ENCODE measurements at regions not wholly inside any gene's neighbourhood (a gene's known extent, or its start where the extent isn't known, plus 50 kb on each side); places are given as distances from the start of the nearest gene placed in this dataset.

DNA sequence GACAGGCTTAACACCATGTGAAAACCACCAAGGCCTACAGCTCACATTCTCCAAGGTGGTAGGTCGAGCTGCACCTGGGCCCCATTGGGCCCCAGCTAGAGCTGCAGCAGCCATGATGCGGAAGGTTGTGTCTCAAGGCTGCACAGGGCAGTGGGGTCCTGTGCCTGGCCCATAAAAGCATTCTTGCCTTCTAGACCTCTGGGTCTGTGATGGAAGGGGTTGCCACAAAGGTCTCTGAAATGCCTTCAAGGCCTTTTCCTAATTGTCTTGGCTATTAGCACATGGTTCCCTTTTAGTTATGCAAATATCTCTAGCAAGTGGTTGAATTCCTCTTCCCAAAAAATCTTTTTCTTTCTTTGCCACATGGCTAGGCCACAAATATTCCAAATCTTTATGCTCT is 52.5 kb upstream of the C11orf58 start:
- no peak for DNase-seq

DNA sequence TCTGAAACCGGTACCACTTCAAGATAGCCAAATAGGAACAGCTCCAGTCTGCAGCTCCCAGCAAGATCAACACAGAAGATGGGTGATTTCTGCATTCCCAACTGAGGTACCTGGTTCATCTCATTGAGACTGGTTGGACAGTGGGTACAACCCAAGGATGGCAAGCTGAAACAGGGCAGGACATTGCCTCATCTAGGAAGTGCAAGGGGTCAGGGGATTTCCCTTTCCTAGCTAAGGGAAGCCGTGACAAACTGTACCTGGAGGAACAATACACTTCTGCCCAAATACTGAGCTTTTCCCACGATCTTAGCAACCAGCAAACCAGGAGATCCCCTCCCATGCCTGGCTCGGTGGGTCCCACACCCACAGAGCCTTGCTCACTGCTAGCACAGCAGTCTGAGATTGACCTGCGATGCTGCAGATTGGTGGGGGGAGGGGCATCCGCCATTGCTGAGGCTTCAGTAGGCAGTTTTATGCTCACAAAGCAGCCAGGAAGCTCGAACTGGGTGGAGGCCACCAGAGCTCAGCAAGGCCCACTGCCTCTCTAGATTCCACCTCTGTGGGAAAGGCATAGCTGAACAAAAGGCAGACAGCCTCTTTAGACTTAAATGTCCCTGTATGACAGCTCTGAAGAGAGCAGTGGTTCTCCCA is 59.9 kb upstream of the C11orf58 start:
- no peak for DNase-seq

DNA sequence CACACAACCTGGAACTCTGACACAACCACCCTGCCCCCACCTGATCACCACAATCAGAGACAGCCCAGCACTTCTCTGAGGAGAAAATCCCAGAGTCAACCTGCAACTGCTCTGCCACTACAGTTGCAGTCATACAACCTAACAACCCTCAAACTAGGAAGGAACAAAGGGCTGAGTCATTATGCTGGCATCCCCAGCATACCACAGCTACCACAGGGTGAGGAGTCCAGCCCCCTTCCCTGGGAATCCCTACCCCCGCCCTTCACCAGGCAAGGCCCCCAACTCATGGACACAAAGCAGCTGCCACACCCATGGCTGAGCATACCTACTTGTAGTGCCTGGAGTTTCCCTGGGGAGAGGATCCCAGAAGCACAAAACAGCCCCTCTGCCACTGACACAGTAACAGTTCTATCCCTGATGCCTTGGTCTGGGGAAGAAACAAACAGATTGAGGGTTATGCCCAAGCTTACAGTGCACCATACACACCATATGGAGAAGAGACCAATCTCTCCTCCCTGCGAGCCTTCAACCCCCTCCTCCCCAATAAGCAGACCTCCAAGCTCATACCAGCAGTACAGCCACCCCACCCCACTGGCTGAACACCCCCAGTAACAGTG is 68.5 kb upstream of the C11orf58 start:
- peak; percentile 59 for DNase-seq

DNA sequence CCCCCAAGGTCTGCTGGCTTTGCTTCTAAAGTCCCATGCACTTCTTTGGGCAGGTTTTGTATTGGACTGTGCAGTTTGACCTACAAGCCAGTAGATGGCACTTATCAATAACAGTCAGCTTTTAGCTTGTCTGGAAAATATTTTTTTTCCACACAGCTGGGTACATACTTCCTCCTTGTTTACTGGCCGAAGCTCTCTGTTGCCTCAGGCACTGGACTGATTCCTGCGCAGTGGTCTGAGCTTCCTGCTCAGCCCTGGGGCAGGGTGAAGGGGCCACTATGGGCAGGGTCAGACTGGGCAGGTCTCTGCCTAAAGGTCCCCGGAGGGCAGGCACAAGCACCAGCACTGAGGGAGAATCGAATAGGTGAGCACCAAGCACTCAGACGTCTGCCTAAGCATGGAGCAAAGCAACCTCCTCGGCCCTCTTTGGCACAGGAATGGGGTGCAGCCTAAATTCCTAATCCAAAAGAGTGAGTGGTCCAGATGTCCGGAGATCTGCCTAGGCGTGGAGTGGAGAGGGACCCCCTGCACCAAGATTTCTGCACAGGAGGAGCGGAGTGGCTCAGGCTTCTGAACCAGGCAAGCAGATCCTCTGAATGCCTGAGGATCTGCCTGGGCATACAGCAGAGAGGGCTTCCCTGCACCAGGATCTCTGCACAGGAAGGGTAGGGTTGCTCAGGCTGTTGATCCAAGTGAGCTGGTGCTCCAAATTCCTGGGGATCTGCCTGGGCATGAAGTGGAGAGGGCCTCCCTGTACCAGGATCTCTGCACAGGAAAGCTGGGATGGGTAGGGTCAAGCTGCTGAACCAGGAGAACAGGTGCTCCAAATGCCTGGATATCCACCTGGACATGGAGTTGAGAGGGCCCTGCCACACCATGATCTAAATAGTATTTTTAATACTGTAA is 105.9 kb upstream of the C11orf58 start:
- DNase-seq: no peak

DNA sequence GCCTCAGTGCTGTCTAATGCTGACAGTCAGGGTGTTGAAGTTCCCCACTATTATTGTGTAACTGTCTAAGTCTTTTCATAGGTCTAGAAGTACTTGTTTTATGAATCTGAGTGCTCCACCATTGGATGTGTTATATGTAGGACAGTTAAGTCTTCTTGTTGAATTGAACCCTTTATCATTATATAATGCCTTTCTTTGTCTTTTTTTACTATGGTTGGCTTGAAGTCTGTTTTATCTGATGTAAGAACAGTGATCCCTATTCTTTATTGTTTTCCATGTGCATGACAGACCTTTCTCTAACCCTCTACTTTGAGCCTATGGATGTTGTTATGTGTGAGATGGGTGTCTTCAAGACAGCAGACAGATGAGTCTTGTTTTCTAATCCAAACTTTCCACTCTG is 107.8 kb upstream of the C11orf58 start:
- no peak for DNase-seq

DNA sequence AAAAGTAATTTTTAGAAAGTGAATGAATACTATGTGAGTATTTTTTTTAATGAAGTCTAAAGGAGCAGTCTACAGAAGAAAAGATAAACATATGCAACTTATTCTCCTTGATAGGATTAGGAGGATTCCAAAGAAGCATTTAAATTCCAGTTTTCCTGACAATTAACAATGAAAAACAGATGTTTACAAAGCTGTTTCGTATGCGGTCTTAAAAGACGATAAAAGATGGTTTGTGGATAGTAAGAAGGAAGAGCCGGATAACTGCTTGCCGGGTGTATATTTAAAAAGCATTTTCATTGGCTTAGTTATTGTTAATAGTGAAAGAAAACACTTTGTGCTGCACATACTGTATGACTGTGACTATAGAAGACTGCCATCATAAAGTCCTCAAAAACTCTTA is 120.0 kb upstream of the C11orf58 start:
- DNase-seq: no peak

DNA sequence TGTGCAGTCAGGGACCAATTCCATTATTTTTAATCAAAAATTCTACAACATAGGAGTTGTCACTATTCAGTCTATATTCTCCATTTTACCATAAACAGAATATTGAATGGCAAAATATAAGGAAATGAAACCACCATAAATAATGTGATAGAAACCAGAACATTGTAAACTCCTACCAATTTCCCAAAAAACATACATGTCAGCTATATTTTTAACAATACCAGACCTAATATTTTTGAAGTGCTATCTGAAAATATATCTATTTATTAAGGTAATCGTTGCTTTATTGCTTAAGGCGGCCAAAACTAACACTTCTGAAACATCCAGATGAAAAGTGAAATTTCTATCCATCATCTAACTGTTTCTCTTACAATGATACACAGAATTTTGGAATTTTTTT is 123.0 kb upstream of the C11orf58 start:
- DNase-seq: no peak

DNA sequence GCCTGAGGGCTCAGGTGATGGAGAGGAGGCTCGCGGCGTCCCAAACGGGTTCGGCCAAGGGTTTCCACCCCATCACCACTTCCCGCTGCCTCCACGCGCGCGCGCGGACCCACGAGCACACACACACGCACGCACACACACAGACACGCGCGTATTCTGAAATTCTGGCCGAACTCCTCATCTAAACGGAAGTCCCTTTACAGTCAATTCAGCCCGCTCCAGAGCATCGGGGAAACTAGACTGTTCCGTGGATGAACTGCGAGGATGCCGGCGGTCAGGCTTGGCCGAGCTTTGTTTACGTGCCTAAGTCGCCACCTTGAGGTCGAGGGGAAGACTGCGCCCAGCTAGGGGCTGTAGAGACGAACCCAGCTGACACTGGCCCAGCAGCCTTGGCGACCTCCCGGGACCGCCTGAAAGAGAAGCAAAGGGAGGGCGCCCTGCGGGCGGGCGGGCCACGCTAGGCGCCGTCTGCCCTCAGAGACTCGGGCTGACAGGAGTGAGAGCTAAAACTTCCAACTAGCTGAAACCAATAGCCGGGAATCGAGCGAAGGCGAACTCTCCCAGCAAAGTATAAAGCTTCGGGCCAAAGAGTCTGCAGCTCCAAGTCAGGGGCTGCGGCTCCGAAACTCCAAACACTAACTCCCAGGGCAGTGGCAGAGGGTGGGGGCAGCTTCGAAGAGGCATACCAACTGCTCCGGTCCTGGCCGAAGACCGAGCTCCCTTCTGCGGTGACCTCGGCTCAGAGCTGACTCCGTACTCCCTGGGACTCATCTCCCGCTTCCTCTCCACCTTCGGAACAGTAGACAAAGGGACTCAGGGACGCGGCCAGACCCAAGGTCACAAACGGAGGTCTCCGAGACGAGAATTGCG is 124.7 kb upstream of the C11orf58 start:
- DNase-seq: peak; percentile 84

DNA sequence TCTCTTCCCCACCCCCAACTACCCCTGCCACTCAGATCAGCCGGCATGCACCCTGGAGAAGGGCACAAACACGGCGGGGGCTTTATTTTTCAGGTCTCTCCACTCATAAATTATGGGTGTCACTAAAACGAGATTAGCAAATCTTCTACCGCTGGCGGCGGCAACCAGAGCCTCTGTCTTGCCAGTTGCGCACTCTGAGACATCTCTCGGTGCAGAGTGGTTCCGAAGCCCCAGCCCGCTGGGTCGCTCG is 125.3 kb upstream of the C11orf58 start:
- no peak for DNase-seq

DNA sequence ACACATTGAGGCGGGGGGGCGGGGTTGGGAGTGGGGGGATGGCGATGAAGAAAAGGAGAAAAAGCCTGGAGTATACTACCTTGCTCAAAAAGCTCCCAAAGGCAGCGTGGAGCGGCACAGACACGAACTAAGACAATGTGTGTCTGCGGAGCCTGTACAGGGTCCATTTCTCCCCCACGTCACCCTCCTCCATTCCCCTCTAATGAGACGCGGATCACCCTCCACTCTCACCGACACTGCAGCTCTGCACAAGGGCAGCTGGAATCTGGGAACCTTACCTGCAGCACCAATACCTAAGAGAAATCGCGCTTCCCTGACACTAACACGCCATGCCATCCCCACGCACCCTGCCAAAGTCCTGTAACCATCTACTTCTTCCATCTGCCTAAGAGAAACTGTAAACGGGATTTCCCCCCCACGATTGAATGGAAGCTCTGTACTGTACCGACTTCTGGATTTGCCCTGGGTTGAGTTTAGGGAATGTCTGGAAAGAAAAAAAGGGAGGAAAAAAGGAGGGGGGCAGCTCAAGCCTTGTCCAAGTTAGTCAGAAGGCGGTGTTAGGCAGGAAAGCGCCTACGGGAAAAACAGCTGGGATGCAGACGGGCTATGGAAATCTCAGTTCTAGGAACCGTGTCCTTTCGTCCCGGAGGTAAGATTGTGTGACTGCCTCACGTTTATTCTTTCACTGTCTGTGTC is 125.7 kb upstream of the C11orf58 start:
- peak; percentile 23 for DNase-seq

DNA sequence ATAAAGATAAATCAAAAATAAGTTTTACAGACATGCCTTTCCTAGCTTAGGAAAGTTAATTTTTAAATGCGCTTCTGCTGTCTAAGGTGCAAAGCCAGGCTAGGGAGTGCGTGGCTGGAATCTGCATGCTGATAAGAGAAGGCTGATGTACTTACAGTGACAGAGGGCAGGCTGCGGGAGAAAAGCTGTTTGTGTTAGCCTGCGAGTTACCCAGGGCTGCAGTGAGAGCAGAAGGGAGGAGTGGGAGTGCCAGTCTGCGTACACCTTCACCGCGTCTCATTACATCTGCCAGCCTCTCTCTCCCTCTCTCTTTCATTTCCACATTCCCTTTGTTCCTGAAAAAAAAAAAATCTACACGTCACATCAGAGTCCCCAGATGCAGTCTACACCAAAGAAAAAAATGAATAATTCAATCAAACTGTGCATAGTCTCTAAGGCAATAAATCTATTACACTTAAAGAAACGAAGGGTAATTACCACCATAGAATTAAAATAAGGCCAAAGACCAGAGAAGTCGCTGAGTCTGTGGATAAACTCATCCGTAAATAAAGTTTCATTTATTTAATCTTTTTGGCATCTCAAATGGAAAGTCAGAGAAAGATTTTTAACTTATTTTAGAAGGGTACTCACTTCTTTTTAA is 126.4 kb upstream of the C11orf58 start:
- no peak for DNase-seq

DNA sequence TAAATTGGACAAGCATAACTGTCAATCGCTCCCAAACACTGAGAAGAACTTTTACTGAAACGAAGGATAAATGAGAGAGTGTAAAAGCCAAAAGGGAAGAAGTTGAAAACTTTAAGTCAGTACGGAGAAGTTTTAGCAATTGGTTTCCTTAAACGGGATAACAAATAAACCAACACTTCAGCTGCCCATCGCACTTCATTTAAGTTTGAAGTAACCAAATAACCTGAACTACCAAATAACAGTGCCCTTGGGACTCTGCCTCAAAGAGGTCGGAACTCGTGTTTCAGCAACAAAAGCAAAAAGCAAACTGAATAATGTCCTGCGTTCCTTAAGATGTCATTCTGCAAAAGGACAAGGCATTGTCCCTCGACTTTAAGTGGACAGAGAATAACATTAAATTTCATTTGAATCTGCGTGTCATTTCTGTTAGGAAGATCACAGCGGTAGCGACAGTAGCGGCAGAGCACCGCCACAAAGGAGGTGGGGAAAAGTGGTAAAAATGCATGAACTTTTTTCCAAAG is 127.0 kb upstream of the C11orf58 start:
- no peak for DNase-seq

DNA sequence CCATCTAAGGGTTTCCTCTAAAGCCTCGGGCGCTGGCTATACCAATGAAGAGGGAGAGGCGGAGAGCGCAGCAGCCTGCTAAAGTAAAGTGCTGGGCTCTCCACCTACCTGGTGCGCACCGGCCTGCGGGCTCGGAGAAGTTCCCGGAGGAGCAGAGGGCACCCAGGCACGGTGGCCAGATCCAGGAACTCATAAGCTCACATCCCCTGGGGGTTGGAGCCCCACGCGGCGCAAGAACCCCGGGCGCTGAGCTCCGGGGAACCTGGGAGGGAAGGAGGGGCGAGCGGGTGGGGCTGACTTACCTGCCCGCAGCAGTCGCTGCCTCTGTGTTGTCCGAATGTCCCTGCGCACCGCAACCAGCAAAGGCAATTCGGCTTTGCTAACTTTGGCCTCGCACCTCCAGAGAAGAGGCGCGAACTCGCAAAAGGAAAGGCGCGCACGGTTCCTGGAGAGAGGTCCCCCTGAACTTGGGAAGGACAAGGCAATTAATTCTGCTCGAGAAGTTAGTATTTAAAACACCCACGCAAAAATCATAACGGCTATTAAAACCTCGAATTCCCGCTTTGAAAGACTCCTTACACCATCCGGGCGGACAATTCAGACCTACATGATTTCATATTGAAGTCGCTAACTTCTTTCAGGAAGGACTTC is 127.6 kb upstream of the C11orf58 start:
- DNase-seq: no peak

DNA sequence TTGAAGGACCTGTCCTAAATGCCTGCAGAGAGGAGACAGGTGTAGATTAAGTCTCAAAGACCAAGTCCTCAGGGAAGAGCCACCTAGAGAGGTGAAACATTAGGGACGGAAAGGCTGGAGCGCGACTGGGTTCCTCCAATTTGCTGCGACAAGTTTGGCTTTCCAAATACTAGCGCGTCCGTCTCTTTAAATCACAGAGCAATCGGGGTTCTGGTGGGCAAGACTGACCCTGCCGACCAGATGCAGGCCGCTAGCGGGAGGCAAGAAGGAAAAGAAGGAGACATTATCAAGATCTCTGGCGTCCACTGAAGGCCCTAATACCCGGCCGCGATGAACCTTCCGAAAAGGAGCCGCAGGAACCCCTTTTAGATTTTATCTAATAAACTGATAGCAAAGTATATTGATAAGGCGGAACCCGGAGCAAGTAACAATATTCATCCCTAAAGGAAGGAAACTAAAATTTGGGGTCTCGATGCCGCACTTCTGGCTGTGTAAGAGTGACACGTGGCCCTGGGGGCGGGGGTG is 128.2 kb upstream of the C11orf58 start:
- DNase-seq: no peak

DNA sequence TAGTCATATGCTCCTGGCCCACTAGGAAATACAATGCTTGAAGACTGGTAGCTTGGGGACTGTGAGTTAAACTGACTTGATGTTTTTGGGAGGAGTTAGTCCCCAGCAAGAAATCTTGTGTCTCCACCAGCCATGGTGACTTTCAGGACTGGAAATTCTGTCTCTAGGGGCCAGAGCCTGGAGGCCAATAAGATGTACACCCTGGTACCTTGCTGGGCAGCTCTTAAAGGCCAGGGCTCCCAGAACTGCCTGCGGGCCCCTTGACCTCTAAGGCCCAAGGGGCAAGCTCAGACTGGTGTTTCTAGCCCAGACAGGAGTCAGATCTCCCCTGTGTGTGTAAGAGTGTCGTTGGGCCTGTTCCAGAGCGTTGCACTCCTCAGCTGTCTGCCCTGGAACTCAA is 128.7 kb upstream of the C11orf58 start:
- DNase-seq: no peak

DNA sequence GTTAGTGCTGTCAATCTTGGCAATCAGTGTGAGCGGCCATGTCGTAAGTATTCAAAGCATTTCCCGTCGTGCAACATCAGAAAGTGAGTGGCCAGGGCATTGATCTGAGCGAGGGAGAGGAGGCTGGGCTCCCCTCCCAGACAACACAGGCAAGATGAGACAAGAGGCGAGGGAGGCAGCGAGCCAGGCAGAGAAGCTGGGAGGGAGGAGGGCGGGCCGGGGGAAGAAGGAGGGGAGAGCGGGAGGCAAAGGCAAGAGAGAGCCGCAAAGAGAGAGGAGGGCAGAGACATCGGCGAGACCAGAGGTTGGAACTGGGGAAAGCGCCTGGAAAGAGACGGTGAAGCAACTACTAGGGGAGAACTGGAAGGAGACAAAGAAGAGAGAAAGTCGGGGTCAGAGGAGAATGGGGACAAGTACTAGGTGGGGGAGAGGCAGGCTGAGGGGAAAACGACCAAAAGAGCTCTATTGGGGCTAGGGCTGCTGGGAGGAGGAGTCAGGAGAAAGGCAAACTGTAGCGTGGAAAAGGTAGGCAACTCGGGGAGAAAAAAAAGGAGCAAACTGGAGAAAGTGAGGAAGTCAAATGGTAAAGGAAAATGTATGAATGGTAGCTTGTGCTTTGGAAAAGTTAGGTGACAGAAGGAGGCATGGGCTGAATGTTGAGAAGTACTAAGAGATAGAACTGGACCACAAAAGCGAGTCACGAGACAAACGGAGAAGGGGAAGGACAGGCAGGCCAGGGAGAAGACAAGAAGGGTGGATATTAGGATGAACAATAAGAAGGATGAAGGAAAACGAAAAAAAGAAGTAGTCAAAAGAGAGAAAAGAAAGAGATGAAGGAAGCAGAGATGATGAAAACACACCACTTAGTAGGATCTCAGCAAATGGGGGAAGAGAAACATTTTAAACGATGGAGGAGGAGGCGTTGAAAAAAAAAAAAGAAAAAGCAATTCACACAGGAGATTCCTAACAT is 130.5 kb upstream of the C11orf58 start:
- peak; percentile 89 for DNase-seq

DNA sequence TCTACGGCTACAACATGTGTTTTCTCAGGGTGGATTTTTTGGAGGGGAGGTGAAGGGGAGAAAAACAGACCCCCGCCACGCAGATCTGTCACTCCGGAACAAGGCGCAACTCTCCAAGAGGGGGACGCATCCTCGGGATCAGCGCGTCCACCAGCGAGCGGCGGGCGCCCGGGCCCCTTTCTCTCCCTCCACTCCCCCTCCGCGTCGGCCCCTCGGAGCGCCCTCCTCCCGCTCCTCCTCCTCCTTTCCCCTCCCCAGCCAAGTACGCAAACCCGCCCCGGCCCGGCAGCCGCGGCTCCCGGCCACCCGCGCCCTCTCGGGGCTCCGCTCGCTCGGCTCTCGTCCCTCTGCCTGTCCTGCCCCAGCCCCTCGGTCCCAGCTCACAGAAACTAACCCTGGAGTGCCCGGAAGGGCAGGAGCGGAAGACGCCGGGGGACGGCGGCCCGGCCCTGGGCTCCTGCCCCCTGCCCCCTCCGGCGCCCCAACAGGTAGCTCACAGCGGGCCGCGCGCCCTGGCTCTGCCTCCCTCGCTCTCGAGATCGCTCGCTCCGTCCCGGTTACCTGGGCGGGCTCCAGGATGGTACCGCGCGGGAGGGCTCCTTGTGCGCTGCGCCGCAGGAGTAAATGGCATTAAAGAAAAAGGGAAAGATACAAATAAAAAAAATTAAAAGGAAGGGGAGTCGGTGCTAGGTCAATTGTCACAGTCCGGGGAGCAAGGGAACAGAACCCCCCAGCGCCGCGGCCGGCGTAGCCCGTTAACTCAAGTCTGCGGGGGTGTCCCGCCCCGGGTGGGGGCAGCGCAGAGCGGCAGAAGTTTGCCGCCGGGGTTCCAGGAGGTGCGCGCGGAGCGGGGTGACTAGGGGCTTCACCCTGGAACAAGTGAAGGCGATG is 131.4 kb upstream of the C11orf58 start:
- DNase-seq: peak; percentile 47

DNA sequence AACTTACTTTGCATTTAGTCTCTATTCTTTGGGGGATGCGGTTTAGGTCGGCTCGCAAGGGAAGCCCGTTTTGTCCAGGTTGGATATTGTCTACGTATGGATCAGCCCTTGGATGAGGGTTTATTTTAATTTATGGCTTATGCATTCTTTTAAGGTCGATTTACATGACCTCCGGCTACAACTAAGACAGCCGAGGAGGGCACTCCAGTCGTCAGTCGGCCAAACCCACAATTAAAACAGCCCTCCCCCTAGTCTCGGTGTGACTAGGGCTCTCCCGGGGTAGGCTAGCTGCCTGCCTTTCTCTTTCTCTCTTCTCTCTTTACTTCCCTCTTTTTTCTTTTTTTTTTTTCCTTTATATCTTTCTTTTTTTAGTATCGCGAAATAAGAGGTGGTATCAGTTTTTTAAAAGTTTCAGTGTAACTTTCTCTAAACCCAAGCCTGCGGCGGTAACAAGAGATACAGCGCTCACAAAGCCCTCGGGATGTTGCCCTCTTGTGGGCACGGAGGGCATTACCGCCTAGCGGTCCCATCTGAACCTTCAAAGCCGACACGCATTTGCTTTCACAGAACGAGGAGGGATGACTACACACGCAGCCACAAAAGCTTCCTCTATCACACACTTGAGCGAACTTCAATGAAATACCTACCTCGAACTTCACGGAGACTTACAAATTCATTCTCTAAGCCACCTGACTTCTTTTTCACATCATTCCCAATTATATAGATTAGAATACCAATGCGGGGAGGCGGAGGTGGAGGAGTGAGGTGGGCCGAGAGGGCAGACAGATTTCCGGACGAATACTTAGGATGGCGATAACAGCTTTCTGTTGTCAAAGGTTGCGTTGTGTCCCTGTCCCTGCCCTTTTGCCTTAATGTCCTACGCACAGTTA is 132.3 kb upstream of the C11orf58 start:
- peak; percentile 92 for DNase-seq
